ENCODE measurements at regions not wholly inside any gene's neighbourhood (a gene's known extent, or its start where the extent isn't known, plus 50 kb on each side); places are given as distances from the start of the nearest gene placed in this dataset.

GRCh38 chr2:8448824-8449556, 232.9 kb upstream of the ID2 start:
- TF ChIP-seq CTCF (IDR thresholded peaks at IDR 0.05) (no peak), EP300 (IDR thresholded peaks at IDR 0.05) (no peak), POLR2A (IDR thresholded peaks at IDR 0.05) (no peak), POLR2AphosphoS5 (IDR thresholded peaks at IDR 0.05) (no peak)
